A673 (cell line): ENCODE measurements at regions not wholly inside any gene's neighbourhood (a gene's known extent, or its start where the extent isn't known, plus 50 kb on each side); places are given as distances from the start of the nearest gene placed in this dataset.

Source experiments
- EZH2 ChIP-seq: fragments of 200-600 bp; sonication (generic); IDR thresholded peaks from 2 replicates; pipeline ENCODE4 v1.6.1; 2017; ENCODE audit warnings: borderline replicate concordance, low read depth, mild to moderate bottlenecking, mixed read lengths, antibody characterized with exemption, low read length; ENCODE audit not compliant: poor library complexity, severe bottlenecking
- TF ChIP-seq, protein P1 (sequence below): fragments of 300-800, 200-600 bp; sonication (generic); conservative IDR thresholded peaks from 2 replicates; pipeline ENCODE4 v1.5.1; 2017; ENCODE audit warnings: low read depth, mild to moderate bottlenecking, antibody characterized with exemption, low read length, moderate library complexity, mixed read lengths

GRCh38 chr13:40389081-40389641, 277.3 kb downstream of the FOXO1 start:
- TF ChIP-seq, protein P1, sequence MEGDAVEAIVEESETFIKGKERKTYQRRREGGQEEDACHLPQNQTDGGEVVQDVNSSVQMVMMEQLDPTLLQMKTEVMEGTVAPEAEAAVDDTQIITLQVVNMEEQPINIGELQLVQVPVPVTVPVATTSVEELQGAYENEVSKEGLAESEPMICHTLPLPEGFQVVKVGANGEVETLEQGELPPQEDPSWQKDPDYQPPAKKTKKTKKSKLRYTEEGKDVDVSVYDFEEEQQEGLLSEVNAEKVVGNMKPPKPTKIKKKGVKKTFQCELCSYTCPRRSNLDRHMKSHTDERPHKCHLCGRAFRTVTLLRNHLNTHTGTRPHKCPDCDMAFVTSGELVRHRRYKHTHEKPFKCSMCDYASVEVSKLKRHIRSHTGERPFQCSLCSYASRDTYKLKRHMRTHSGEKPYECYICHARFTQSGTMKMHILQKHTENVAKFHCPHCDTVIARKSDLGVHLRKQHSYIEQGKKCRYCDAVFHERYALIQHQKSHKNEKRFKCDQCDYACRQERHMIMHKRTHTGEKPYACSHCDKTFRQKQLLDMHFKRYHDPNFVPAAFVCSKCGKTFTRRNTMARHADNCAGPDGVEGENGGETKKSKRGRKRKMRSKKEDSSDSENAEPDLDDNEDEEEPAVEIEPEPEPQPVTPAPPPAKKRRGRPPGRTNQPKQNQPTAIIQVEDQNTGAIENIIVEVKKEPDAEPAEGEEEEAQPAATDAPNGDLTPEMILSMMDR: no peak
- TF ChIP-seq EZH2: no peak
